SK-N-SH (cell line): ENCODE measurements at regions not wholly inside any gene's neighbourhood (a gene's known extent, or its start where the extent isn't known, plus 50 kb on each side); places are given as distances from the start of the nearest gene placed in this dataset.

ENCODE experiments used
- EP300 ChIP-seq, 2 experiments: IDR thresholded peaks; 2 replicates each; pipeline versions ENCODE4 v1.4.0 to v1.6.1; 2012; ENCODE audit warnings: borderline replicate concordance in 1 of 2, low read depth in 1 of 2, low read length in 1 of 2
- TF ChIP-seq, protein P1 (sequence below): fragments of 200-600 bp; sonication (generic); IDR thresholded peaks from 2 replicates; pipeline ENCODE4 v1.6.1; 2017; ENCODE audit warnings: antibody characterized with exemption, mild to moderate bottlenecking, moderate library complexity
- TF ChIP-seq, protein P2 (sequence below): IDR thresholded peaks from 2 replicates; pipeline ENCODE4 v1.4.0; 2012; ENCODE audit warnings: low read depth

DNA sequence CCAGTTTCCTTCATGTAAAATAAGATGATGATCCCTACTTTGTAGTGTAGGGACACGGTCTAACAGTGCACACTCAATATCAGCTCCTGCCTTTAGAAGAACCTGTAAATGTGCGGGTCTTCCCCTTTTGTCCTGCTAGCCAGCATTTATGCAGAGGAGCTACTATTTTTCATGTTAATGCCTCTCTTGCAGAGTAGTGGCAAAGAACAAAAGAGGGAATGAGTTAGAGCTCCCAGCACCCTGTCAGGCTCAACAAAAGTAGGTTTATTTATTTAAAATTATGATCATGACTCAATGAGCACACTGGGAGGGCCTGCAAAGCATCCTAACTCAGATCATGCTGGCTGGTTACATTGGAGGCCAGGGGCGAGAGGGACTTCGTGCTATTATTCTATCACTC lies 414.5 kb upstream of the COBL start:
- TF ChIP-seq, protein P1, sequence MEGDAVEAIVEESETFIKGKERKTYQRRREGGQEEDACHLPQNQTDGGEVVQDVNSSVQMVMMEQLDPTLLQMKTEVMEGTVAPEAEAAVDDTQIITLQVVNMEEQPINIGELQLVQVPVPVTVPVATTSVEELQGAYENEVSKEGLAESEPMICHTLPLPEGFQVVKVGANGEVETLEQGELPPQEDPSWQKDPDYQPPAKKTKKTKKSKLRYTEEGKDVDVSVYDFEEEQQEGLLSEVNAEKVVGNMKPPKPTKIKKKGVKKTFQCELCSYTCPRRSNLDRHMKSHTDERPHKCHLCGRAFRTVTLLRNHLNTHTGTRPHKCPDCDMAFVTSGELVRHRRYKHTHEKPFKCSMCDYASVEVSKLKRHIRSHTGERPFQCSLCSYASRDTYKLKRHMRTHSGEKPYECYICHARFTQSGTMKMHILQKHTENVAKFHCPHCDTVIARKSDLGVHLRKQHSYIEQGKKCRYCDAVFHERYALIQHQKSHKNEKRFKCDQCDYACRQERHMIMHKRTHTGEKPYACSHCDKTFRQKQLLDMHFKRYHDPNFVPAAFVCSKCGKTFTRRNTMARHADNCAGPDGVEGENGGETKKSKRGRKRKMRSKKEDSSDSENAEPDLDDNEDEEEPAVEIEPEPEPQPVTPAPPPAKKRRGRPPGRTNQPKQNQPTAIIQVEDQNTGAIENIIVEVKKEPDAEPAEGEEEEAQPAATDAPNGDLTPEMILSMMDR, result no peak
- TF ChIP-seq EP300 (IDR thresholded peaks at IDR 0.05; ENCODE audit: borderline replicate concordance in 1 of 2, low read depth in 1 of 2, low read length in 1 of 2), result no peak
- TF ChIP-seq, protein P2, sequence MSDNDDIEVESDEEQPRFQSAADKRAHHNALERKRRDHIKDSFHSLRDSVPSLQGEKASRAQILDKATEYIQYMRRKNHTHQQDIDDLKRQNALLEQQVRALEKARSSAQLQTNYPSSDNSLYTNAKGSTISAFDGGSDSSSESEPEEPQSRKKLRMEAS, result no peak
